ENCODE measurements at regions not wholly inside any gene's neighbourhood (a gene's known extent, or its start where the extent isn't known, plus 50 kb on each side); places are given as distances from the start of the nearest gene placed in this dataset.

DNA sequence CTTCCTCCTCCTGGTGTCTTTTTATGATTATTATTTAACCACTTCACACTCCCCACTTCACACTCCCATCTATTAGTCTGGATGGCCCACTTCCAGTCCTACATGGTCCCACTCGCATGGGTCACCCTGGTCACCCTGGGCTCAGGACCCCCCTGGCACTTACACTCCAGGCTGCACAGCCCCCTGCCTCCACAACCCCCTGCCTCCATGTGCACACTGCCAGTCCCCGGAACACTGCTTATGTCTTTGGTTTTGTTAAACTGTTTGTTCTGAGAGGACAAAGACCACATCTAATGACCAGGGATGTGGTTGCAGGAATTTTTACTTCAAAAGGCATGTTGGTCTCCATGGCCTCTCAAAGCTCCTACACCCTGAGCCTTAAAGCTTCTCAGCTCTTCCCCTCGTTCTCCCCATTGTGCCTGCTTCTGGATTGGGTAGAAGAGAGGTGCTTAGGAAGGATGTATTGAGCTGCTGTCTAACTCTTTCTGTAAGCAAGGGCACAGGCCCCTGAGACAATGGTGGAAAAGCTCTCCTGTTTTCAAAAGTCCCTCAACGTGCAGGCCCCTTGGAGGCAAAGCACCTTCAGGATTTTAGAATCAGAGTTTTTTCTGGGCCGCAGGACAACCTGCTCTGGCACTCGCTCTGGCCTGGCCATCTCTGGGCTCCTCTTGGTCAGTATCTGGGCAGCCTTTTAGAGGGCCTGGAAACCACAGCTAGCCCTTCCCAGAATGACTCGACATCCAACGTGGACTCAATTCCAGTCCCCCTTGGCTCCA is 150.0 kb upstream of the HAAO start:
- H3K79me2 ChIP-seq (ENCODE audit: insufficient read depth, low read length) = no peaks in the 10 kb centered on the region

DNA sequence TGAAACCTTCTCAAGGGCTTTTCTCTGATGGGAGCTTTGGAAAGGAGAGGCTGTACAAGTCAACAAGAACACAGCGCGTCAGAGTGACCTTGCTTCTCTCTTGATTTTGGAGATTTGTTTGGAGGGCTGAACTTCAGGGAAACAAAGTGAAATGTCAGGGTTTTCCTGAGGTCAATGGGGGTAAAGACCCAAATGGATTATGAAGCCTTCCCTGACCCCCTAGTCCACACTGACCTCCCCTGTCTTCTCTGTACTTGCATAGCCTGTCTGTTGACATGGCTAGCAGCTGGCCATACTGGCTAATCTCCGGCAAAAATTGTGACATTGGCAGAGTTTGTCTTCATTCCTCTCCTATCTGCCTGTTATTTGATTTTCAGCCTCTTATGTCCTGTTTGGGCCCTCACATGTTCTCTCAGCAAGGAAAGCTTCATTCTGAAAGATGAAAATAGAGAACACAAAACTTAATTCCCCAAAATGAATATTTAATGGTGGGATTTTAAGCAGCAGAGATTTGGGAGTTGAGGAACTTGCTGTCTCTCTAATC is 149.3 kb upstream of the HAAO start:
- Histone ChIP-seq H3K4me3 (ENCODE audit: low read length, poor library complexity, severe bottlenecking) (no peak overlapping the region), H3K79me2 (ENCODE audit: insufficient read depth, low read length) (no peaks in the 10 kb centered on the region), H3K9ac (ENCODE audit: low read depth, low read length, poor library complexity, severe bottlenecking) (no peak overlapping the region), H2AFZ (ENCODE audit: low read length) (no peak overlapping the region), H4K20me1 (ENCODE audit: insufficient read depth, low read length, poor library complexity, severe bottlenecking) (no peaks in the 10 kb centered on the region), H3K27me3 (ENCODE audit: insufficient read depth, low read length, poor library complexity, severe bottlenecking) (no peaks in the 10 kb centered on the region), H3K36me3 (ENCODE audit: insufficient read depth, low read length) (no peaks in the 10 kb centered on the region), H3K9me3 (ENCODE audit: insufficient read depth, low read depth, low read length) (no peaks in the 10 kb centered on the region), H3K9me2 (replicated peaks; ENCODE audit: low read depth, low read length) (no peaks in the 10 kb centered on the region), H3F3A (ENCODE audit: low read depth) (no peaks in the 10 kb centered on the region), H3K4me2 (ENCODE audit: low read depth, low read length, poor library complexity, severe bottlenecking) (no peak overlapping the region), H3K4me1 (ENCODE audit: insufficient read depth, low read length, poor library complexity, severe bottlenecking) (peaks cover 4% of the 10 kb centered on the region)
- TF ChIP-seq EZH2phosphoT487 (IDR thresholded peaks at IDR 0.05; ENCODE audit: borderline replicate concordance) = no peak
- TF ChIP-seq, protein P1, sequence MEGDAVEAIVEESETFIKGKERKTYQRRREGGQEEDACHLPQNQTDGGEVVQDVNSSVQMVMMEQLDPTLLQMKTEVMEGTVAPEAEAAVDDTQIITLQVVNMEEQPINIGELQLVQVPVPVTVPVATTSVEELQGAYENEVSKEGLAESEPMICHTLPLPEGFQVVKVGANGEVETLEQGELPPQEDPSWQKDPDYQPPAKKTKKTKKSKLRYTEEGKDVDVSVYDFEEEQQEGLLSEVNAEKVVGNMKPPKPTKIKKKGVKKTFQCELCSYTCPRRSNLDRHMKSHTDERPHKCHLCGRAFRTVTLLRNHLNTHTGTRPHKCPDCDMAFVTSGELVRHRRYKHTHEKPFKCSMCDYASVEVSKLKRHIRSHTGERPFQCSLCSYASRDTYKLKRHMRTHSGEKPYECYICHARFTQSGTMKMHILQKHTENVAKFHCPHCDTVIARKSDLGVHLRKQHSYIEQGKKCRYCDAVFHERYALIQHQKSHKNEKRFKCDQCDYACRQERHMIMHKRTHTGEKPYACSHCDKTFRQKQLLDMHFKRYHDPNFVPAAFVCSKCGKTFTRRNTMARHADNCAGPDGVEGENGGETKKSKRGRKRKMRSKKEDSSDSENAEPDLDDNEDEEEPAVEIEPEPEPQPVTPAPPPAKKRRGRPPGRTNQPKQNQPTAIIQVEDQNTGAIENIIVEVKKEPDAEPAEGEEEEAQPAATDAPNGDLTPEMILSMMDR (conservative IDR thresholded peaks at IDR 0.05; ENCODE audit: low read length) = no peak

More for the DNA sequence above, 150.0 kb upstream of the HAAO start:
- Histone ChIP-seq H3K9me2 (replicated peaks; ENCODE audit: low read depth, low read length) (no peaks in the 10 kb centered on the region), H3K4me3 (ENCODE audit: low read length, poor library complexity, severe bottlenecking) (no peak overlapping the region), H2AFZ (ENCODE audit: low read length) (no peak overlapping the region; the same call in 1 of the 2 replicates), H3F3A (ENCODE audit: low read depth) (no peaks in the 10 kb centered on the region), H4K20me1 (ENCODE audit: insufficient read depth, low read length, poor library complexity, severe bottlenecking) (no peaks in the 10 kb centered on the region), H3K9ac (ENCODE audit: low read depth, low read length, poor library complexity, severe bottlenecking) (no peak overlapping the region), H3K27me3 (ENCODE audit: insufficient read depth, low read length, poor library complexity, severe bottlenecking) (no peaks in the 10 kb centered on the region), H3K36me3 (ENCODE audit: insufficient read depth, low read length) (no peaks in the 10 kb centered on the region), H3K4me1 (ENCODE audit: insufficient read depth, low read length, poor library complexity, severe bottlenecking) (peaks cover 9% of the 10 kb centered on the region), H3K4me2 (ENCODE audit: low read depth, low read length, poor library complexity, severe bottlenecking) (no peak overlapping the region), H3K9me3 (ENCODE audit: insufficient read depth, low read depth, low read length) (no peaks in the 10 kb centered on the region)
- TF ChIP-seq, protein P1 (conservative IDR thresholded peaks at IDR 0.05; ENCODE audit: low read length) = no peak
- TF ChIP-seq EZH2phosphoT487 (IDR thresholded peaks at IDR 0.05; ENCODE audit: borderline replicate concordance) = no peak

DNA sequence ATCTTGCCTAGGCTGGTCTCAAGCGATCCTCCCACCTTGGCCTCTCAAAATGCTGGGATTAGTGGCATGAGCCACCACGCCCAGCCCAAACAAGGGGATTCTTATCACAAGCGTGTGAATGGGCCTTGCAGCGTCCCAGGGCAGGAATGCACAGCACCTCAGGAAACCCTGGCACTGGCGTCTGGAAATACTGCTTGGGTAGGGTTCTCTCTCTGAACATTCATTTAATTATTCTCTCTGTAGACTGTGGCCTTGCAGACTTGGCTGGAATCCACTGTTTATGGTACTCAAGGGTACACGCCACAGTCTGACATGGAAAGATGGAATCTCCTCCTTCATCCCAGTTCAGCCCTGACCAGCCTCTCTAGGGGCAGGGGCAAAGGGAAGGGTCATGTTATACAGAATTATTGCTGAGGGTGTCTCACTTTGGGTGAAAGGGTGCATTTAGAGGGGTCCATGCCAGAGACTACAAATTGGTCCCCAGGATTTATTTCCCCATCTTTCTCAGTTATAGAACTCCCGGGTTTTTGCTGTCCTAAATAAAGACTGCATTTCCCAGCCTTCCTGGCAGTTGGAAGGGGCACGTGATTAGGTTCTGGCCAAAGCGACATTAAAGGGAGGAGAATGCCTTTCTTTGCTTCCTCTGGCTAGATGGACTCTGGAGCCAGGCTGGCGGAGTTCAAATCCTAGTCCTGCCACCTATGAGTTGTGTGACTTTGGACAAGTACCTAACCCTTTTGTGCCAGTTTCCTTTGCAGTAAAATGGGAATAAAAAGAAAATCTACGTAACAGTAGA is 147.2 kb upstream of the HAAO start:
- Histone ChIP-seq H3K27me3 (ENCODE audit: insufficient read depth, low read length, poor library complexity, severe bottlenecking) (no peaks in the 10 kb centered on the region), H3K79me2 (ENCODE audit: insufficient read depth, low read length) (no peaks in the 10 kb centered on the region), H3F3A (ENCODE audit: low read depth) (no peaks in the 10 kb centered on the region), H3K9me3 (ENCODE audit: insufficient read depth, low read depth, low read length) (no peaks in the 10 kb centered on the region), H3K4me2 (ENCODE audit: low read depth, low read length, poor library complexity, severe bottlenecking) (no peak overlapping the region), H3K4me3 (ENCODE audit: low read length, poor library complexity, severe bottlenecking) (no peak overlapping the region), H3K9me2 (replicated peaks; ENCODE audit: low read depth, low read length) (no peaks in the 10 kb centered on the region), H2AFZ (ENCODE audit: low read length) (no peak overlapping the region), H3K4me1 (ENCODE audit: insufficient read depth, low read length, poor library complexity, severe bottlenecking) (peaks cover 5% of the 10 kb centered on the region), H3K9ac (ENCODE audit: low read depth, low read length, poor library complexity, severe bottlenecking) (no peak overlapping the region), H3K36me3 (ENCODE audit: insufficient read depth, low read length) (no peaks in the 10 kb centered on the region), H4K20me1 (ENCODE audit: insufficient read depth, low read length, poor library complexity, severe bottlenecking) (no peaks in the 10 kb centered on the region)
- TF ChIP-seq, protein P1 (conservative IDR thresholded peaks at IDR 0.05; ENCODE audit: low read length) = no peak
- TF ChIP-seq EZH2phosphoT487 (IDR thresholded peaks at IDR 0.05; ENCODE audit: borderline replicate concordance) = no peak

Data from Loucy (cell line).